Liver (tissue), 8 donors: ENCODE measurements at regions not wholly inside any gene's neighbourhood (a gene's known extent, or its start where the extent isn't known, plus 50 kb on each side); places are given as distances from the start of the nearest gene placed in this dataset.

ENCODE experiments used
- DNase-seq: peaks from one replicate; pipeline ENCODE4 v3.0.0-alpha.2; 2017; ENCODE audit warnings: low spot score
- H3K27ac ChIP-seq, 2 donors: one replicate each; pipeline ENCODE4 v1.7.0; 2013; ENCODE audit warnings: inconsistent platforms in 2 of 2, low read length in 2 of 2, control low read depth in 1 of 2, low read depth in 1 of 2, mild to moderate bottlenecking in 1 of 2
- H3K27me3 ChIP-seq, 4 donors: one replicate each; pipeline versions ENCODE4 v1.6.1 to v1.7.0; 2013; ENCODE audit warnings: low read length in 3 of 4, inconsistent platforms in 1 of 4, mild to moderate bottlenecking in 1 of 4, moderate library complexity in 1 of 4; ENCODE audit not compliant: control insufficient read depth in 4 of 4, insufficient read depth in 4 of 4
- H3K36me3 ChIP-seq, 4 donors: one replicate each; pipeline versions ENCODE4 v1.6.1 to v1.7.0; 2013; ENCODE audit warnings: low read length in 3 of 4, mild to moderate bottlenecking in 3 of 4, low read depth in 1 of 4, moderate library complexity in 1 of 4; ENCODE audit not compliant: control insufficient read depth in 4 of 4, insufficient read depth in 3 of 4
- H3K4me1 ChIP-seq, 4 donors: one replicate each; pipeline versions ENCODE4 v1.6.1 to v1.7.0; 2013; ENCODE audit warnings: low read length in 3 of 4, mild to moderate bottlenecking in 3 of 4, moderate library complexity in 1 of 4; ENCODE audit not compliant: control insufficient read depth in 4 of 4, insufficient read depth in 4 of 4
- H3K4me3 ChIP-seq, 3 donors: one replicate each; pipeline versions ENCODE4 v1.6.1 to v1.7.0; 2013; ENCODE audit warnings: low read length in 3 of 3, control low read depth in 1 of 3, low read depth in 1 of 3, mild to moderate bottlenecking in 1 of 3
- H3K9ac ChIP-seq, 2 donors: one replicate each; pipeline ENCODE4 v1.7.0; 2013; ENCODE audit warnings: low read length in 2 of 2, mild to moderate bottlenecking in 2 of 2, moderate library complexity in 2 of 2, control low read depth in 1 of 2, low read depth in 1 of 2
- H3K9me3 ChIP-seq, 4 donors: one replicate each; pipeline versions ENCODE4 v1.6.1 to v1.7.0; 2013; ENCODE audit warnings: low read length in 3 of 4; ENCODE audit not compliant: control insufficient read depth in 4 of 4
- ATF3 ChIP-seq: IDR thresholded peaks from 2 replicates; pipeline ENCODE4 v1.6.1; 2016; ENCODE audit warnings: antibody characterized with exemption
- CTCF ChIP-seq: fragments of 150-350 bp; IDR thresholded peaks from 2 replicates; pipeline ENCODE4 v1.5.1; 2017; ENCODE audit warnings: improper control_type of control experiment, low read depth, low read length; ENCODE audit not compliant: missing input control
- EGR1 ChIP-seq, 2 donors: IDR thresholded peaks; 2 replicates each; pipeline ENCODE4 v1.6.1; 2016 to 2018; ENCODE audit warnings: antibody characterized with exemption in 2 of 2, low read depth in 2 of 2
- FOXA1 ChIP-seq: IDR thresholded peaks from 2 replicates; pipeline ENCODE4 v1.6.1; 2016; ENCODE audit warnings: antibody characterized with exemption
- FOXA2 ChIP-seq: IDR thresholded peaks from 2 replicates; pipeline ENCODE4 v1.6.1; 2016; ENCODE audit warnings: antibody characterized with exemption
- GABPA ChIP-seq, 2 donors: IDR thresholded peaks in 1 of 2; conservative IDR thresholded peaks in 1 of 2; 2 replicates each; pipeline ENCODE4 v1.6.1; 2016; ENCODE audit warnings: antibody characterized with exemption in 2 of 2, mild to moderate bottlenecking in 1 of 2, moderate library complexity in 1 of 2
- HNF4A ChIP-seq, 2 donors: conservative IDR thresholded peaks; 2 replicates each; pipeline ENCODE4 v1.6.1; 2016; ENCODE audit warnings: antibody characterized with exemption in 2 of 2, mild to moderate bottlenecking in 2 of 2
- HNF4G ChIP-seq: IDR thresholded peaks from 2 replicates; pipeline ENCODE4 v1.6.1; 2016; ENCODE audit warnings: antibody characterized with exemption
- JUND ChIP-seq, 2 donors: IDR thresholded peaks; 2 replicates each; pipeline ENCODE4 v1.6.1; 2016; ENCODE audit warnings: antibody characterized with exemption in 2 of 2
- MAX ChIP-seq: IDR thresholded peaks from 2 replicates; pipeline ENCODE4 v1.6.1; 2016; ENCODE audit warnings: antibody characterized with exemption
- NR2F2 ChIP-seq: IDR thresholded peaks from 2 replicates; pipeline ENCODE4 v1.6.1; 2016; ENCODE audit warnings: antibody characterized with exemption
- RAD21 ChIP-seq, 2 donors: IDR thresholded peaks; 2 replicates each; pipeline ENCODE4 v1.6.1; 2016; ENCODE audit warnings: antibody characterized with exemption in 2 of 2, mild to moderate bottlenecking in 2 of 2
- REST ChIP-seq: IDR thresholded peaks from 2 replicates; pipeline ENCODE4 v1.6.1; 2016; ENCODE audit warnings: antibody characterized with exemption, mild to moderate bottlenecking
- RXRA ChIP-seq, 2 donors: IDR thresholded peaks; 2 replicates each; pipeline ENCODE4 v1.6.1; 2017 to 2018; ENCODE audit warnings: antibody characterized with exemption in 2 of 2, mild to moderate bottlenecking in 1 of 2
- SP1 ChIP-seq: IDR thresholded peaks from 2 replicates; pipeline ENCODE4 v1.6.1; 2018; ENCODE audit warnings: antibody characterized with exemption, mild to moderate bottlenecking
- TAF1 ChIP-seq: conservative IDR thresholded peaks from 2 replicates; pipeline ENCODE4 v1.6.1; 2016; ENCODE audit warnings: antibody characterized with exemption, mild to moderate bottlenecking
- YY1 ChIP-seq: IDR thresholded peaks from 2 replicates; pipeline ENCODE4 v1.6.1; 2016; ENCODE audit warnings: antibody characterized with exemption, mild to moderate bottlenecking
- ZBTB33 ChIP-seq: IDR thresholded peaks from 2 replicates; pipeline ENCODE4 v1.6.1; 2016; ENCODE audit warnings: antibody characterized with exemption
- WGBS: extraction: QIAGEN DNeasy Blood & Tissue Kit; methylation state at CpG from one replicate; pipeline ENCODE4 v1.1.7; 2013; 5-methylcytosine and 5-hydroxymethylcytosine counted together
- donor health status: healthy.
- donor health status: healthy.
- donor health status: healthy.
- donor health status: healthy.
- donor health status: healthy.

- H3K27ac ChIP-seq = no peak overlapping the region
- WGBS = 78% methylated on average over 2 of the region's 2 CpGs
- no peaks in the 10 kb centered on the region for H3K4me1 ChIP-seq
- TF ChIP-seq HNF4A (conservative IDR thresholded peaks at IDR 0.05) = no peak
- no peak for TF ChIP-seq TAF1
- TF ChIP-seq ATF3 = no peak
- TF ChIP-seq GABPA (IDR thresholded peaks at IDR 0.05 in 1 of 2, conservative IDR thresholded peaks at IDR 0.05 in 1 of 2) = no peak
- TF ChIP-seq EGR1 (IDR thresholded peaks at IDR 0.05; ENCODE audit: low read depth in 2 of 2) = no peak
- TF ChIP-seq JUND (IDR thresholded peaks at IDR 0.05) = no peak
- peaks cover 0 to 3% (median 0%) of the 10 kb centered on the region in 4 donors for H3K9me3 ChIP-seq
- no peak overlapping the region for H3K4me3 ChIP-seq
- no peak overlapping the region for H3K9ac ChIP-seq
- DNase-seq = no peak
- no peaks in the 10 kb centered on the region for H3K27me3 ChIP-seq
- H3K36me3 ChIP-seq = no peaks in the 10 kb centered on the region
Measured at GRCh38 chr3:127495821-127496655, 94.5 kb downstream of the TPRA1 start.

GRCh38 chr3:127493924-127494646 is 96.4 kb downstream of the TPRA1 start:
- no peak overlapping the region for H3K4me3 ChIP-seq
- TF ChIP-seq ZBTB33 = no peak
- no peaks in the 10 kb centered on the region for H3K4me1 ChIP-seq
- no peak for DNase-seq
- H3K36me3 ChIP-seq = no peaks in the 10 kb centered on the region
- H3K27ac ChIP-seq = no peak overlapping the region
- H3K9me3 ChIP-seq = no peaks in the 10 kb centered on the region
- H3K27me3 ChIP-seq = no peaks in the 10 kb centered on the region
- no peak overlapping the region for H3K9ac ChIP-seq
- 85% methylated on average over 4 of the region's 4 CpGs for WGBS

- 77% methylated on average over 2 of the region's 2 CpGs for WGBS
- Histone ChIP-seq H3K9me3 (no peaks in the 10 kb centered on the region), H3K27ac (no peak overlapping the region), H3K4me3 (no peak overlapping the region), H3K27me3 (no peaks in the 10 kb centered on the region), H3K4me1 (no peaks in the 10 kb centered on the region), H3K36me3 (no peaks in the 10 kb centered on the region), H3K9ac (no peak overlapping the region)
- TF ChIP-seq FOXA1 (no peak), CTCF (no peak), RXRA (IDR thresholded peaks at IDR 0.05) (no peak), NR2F2 (no peak), ATF3 (no peak), SP1 (no peak), HNF4G (no peak), MAX (no peak), FOXA2 (no peak), YY1 (no peak), GABPA (IDR thresholded peaks at IDR 0.05 in 1 of 2, conservative IDR thresholded peaks at IDR 0.05 in 1 of 2) (no peak), REST (no peak), RAD21 (IDR thresholded peaks at IDR 0.05) (no peak)
- DNase-seq = no peak
Measured at GRCh38 chr3:127492426-127492825, 98.1 kb downstream of the TPRA1 start.
